PC-3 (cell line): ENCODE measurements at regions not wholly inside any gene's neighbourhood (a gene's known extent, or its start where the extent isn't known, plus 50 kb on each side); places are given as distances from the start of the nearest gene placed in this dataset.
"Not testable (repeated sequence)": the region's sequence is repeated elsewhere in the genome, so short reads cannot be mapped to it uniquely, and the experiment has no call there.

Experiments used
- ATAC-seq: fragments of 200-7000 bp; cut with Tn5 transposase; 2 replicates; pipeline ENCODE4 v1.9.1; 2020; ENCODE audit warnings: mild to moderate bottlenecking, moderate library complexity
- BruUV-seq: library from RNA; stranded (reverse); fragments of 400-500 nt; replicated peaks from 2 replicates; lab custom pipeline; 2021; lab: Mats Ljungman, UMichigan
- CTCF ChIA-PET: fragments of 300-600 bp; sonication (Branson Sonifier 250); formaldehyde crosslinking; loops from one replicate; lab custom pipeline; 2022; ENCODE audit warnings: antibody characterized with exemption; lab: Charles Lee
- POLR2A ChIA-PET: fragments of 300-600 bp; sonication (Branson Sonifier 250); formaldehyde crosslinking; loops from one replicate; lab custom pipeline; 2022; ENCODE audit warnings: antibody characterized with exemption; ENCODE audit not compliant: unreplicated experiment; lab: Charles Lee
- DNase-seq: peaks from one replicate; pipeline ENCODE4 v3.0.0-alpha.2; 2015
- H2AFZ ChIP-seq: fragments of 300-600 bp; sonication (generic); 2 replicates; pipeline ENCODE4 v1.6.0; 2016; ENCODE audit warnings: antibody characterized with exemption, low read length
- H3F3A ChIP-seq: fragments of 300-600 bp; sonication (generic); one replicate; pipeline ENCODE4 v1.6.0; 2017; ENCODE audit warnings: antibody characterized with exemption, low read length, control low read depth, mild to moderate bottlenecking; ENCODE audit not compliant: unreplicated experiment
- H3K27ac ChIP-seq: fragments of 300-600 bp; sonication (generic); 2 replicates; pipeline ENCODE4 v1.5.1; 2016; ENCODE audit warnings: mild to moderate bottlenecking, low read length
- H3K27me3 ChIP-seq: fragments of 300-600 bp; sonication (generic); 2 replicates; pipeline ENCODE4 v1.6.1; 2016; ENCODE audit warnings: low read length, mixed read lengths
- H3K36me3 ChIP-seq: fragments of 300-600 bp; sonication (generic); 2 replicates; pipeline ENCODE4 v1.6.1; 2016; ENCODE audit warnings: low read depth, mixed run types, low read length, mixed read lengths
- H3K4me1 ChIP-seq: fragments of 300-600 bp; sonication (generic); 2 replicates; pipeline ENCODE4 v1.5.1; 2016; ENCODE audit warnings: low read length; ENCODE audit not compliant: insufficient read depth
- H3K4me2 ChIP-seq: fragments of 300-600 bp; sonication (generic); 2 replicates; pipeline ENCODE4 v1.6.0; 2016; ENCODE audit warnings: low read length
- H3K4me3 ChIP-seq: fragments of 300-600 bp; sonication (generic); 2 replicates; pipeline ENCODE4 v1.5.1; 2016; ENCODE audit warnings: mild to moderate bottlenecking, low read length, mixed read lengths
- H3K79me2 ChIP-seq: fragments of 300-600 bp; sonication (generic); 2 replicates; pipeline ENCODE4 v1.6.1; 2017; ENCODE audit warnings: low read length, mixed read lengths
- H3K9ac ChIP-seq: fragments of 300-600 bp; sonication (generic); 2 replicates; pipeline ENCODE4 v1.6.0; 2016; ENCODE audit warnings: mild to moderate bottlenecking, low read length
- H3K9me2 ChIP-seq: fragments of 300-600 bp; sonication (generic); replicated peaks from 2 replicates; pipeline ENCODE4 v1.6.1; 2016; ENCODE audit warnings: mixed run types, low read length, mixed read lengths
- H3K9me3 ChIP-seq: fragments of 300-600 bp; sonication (generic); 2 replicates; pipeline ENCODE4 v1.6.1; 2016; ENCODE audit warnings: low read length, mixed read lengths
- H4K20me1 ChIP-seq: fragments of 300-600 bp; sonication (generic); 2 replicates; pipeline ENCODE4 v1.6.1; 2016; ENCODE audit warnings: low read length, mixed read lengths
- CTCF ChIP-seq: fragments of 300-600 bp; sonication (generic); conservative IDR thresholded peaks from 2 replicates; pipeline ENCODE4 v1.5.1; 2017; ENCODE audit warnings: antibody characterized with exemption, low read depth, mild to moderate bottlenecking, low read length
- EZH2 ChIP-seq: fragments of 300-600 bp; sonication (generic); IDR thresholded peaks from one replicate; pipeline ENCODE4 v1.6.1; 2017; ENCODE audit warnings: antibody characterized with exemption, mild to moderate bottlenecking, low read length; ENCODE audit not compliant: unreplicated experiment
- EZH2phosphoT487 ChIP-seq: fragments of 300-600 bp; sonication (generic); IDR thresholded peaks from 2 replicates; pipeline ENCODE4 v1.6.1; 2018; ENCODE audit warnings: mild to moderate bottlenecking, antibody characterized with exemption, low read length, borderline replicate concordance
- intact Hi-C: fragments of 100-400 bp; cut with micrococcal nuclease; formaldehyde crosslinking; loops from 2 replicates; pipeline ENCODE4 v1.9.0; 2023

DNA sequence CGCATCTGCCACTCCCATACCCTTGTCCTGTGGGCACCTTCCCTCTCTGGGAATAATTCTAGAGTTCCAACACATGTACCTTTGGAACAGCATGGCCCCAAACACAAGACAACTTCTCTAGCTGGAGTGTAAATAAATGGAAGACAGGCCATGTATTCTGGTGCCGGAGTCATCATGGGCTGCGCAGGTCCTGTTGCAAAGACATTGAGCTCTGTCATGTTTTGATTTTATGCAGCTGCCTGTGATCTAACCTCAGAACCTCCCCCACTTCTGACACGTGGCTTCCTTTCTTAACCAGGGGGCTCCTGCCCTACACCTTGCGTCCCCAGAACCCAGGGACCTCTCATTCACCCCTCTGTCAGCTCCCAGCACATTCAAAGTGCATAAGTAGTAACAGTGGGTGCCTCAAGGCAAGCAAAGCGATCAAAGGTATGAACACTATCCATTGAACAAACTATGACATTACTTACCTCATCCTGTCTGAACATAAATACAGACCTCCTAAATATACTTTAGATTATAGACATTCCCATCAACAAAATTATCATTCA lies 219.9 kb downstream of the FGFR2 start:
- Histone ChIP-seq H3K4me2 (no peak overlapping the region), H4K20me1 (no peaks in the 10 kb centered on the region), H3K4me3 (no peak overlapping the region), H2AFZ (no peak overlapping the region), H3K36me3 (no peaks in the 10 kb centered on the region), H3K9me3 (no peaks in the 10 kb centered on the region), H3K9ac (no peak overlapping the region), H3K27ac (no peak overlapping the region), H3K79me2 (no peaks in the 10 kb centered on the region), H3K9me2 (no peaks in the 10 kb centered on the region), H3F3A (no peaks in the 10 kb centered on the region), H3K4me1 (no peaks in the 10 kb centered on the region), H3K27me3 (peaks cover 37% of the 10 kb centered on the region)
- CTCF ChIA-PET, result no interaction called here
- no TSS peak for BruUV-seq
- ATAC-seq (no peak), DNase-seq (no peak)
- intact Hi-C loops, result no loop called here
- no peak for TF ChIP-seq CTCF
- TF ChIP-seq EZH2phosphoT487, result no peak
- no peak for TF ChIP-seq EZH2
- POLR2A ChIA-PET, result no interaction called here

DNA sequence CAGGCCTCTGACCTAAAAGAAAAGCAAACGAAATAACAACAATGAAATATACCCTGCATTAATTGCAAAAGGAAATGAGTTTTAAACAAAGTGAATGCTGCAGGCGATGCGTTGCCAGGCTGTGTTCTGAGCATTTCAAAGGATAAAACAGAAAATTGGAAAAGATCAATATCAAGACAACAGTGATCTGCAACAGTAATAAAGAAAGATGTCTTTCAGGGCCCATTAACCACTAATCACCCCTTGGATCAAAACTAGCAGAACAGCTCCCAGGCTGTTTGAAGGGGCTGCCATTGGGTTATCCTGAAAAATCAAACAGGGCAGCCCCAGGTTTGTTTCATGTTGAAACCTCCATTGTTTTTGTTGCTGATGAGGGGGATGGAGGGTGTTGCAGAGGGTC lies 219.2 kb downstream of the FGFR2 start:
- H3K9me3 ChIP-seq, result no peaks in the 10 kb centered on the region
- no peaks in the 10 kb centered on the region for H4K20me1 ChIP-seq
- H3K79me2 ChIP-seq, result no peaks in the 10 kb centered on the region
- BruUV-seq, result no TSS peak
- no peaks in the 10 kb centered on the region for H3K36me3 ChIP-seq
- H2AFZ ChIP-seq, result no peak overlapping the region
- peaks cover 37% of the 10 kb centered on the region for H3K27me3 ChIP-seq
- no peak overlapping the region for H3K4me3 ChIP-seq
- no peaks in the 10 kb centered on the region for H3K4me1 ChIP-seq
- no peak for ATAC-seq
- H3K9me2 ChIP-seq, result no peaks in the 10 kb centered on the region
- DNase-seq, result no peak
- CTCF ChIA-PET, result no interaction called here
- intact Hi-C loops, result no loop called here
- no peak for TF ChIP-seq EZH2phosphoT487
- no peak for TF ChIP-seq CTCF
- no peak for TF ChIP-seq EZH2
- no peak overlapping the region for H3K9ac ChIP-seq
- no peak overlapping the region for H3K4me2 ChIP-seq
- no peaks in the 10 kb centered on the region for H3F3A ChIP-seq
- POLR2A ChIA-PET, result no interaction called here
- H3K27ac ChIP-seq, result no peak overlapping the region

DNA sequence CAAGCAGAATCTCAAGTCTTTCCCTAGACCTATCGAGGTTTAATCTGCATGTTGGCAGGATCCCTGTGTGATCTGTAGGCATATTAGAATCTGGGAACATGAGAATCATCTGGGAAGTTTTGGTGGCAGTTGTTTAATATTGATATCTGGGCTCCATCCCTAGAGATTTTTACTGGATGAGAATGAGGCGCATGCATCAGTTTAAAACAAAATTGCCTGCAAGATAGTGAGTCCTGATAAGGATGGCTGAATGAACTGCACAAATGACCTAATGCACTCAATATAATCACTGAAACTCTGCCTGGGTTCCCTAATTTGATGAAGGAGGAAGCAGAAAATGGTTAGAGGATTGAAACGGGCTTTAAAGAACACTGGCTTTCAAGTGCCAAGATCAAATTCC lies 218.0 kb downstream of the FGFR2 start:
- no peak for DNase-seq
- no TSS peak for BruUV-seq
- H4K20me1 ChIP-seq, result no peaks in the 10 kb centered on the region
- ChIA-PET CTCF (no interaction called here), POLR2A (no interaction called here)
- intact Hi-C loops, result no loop called here
- H3K9me2 ChIP-seq, result no peaks in the 10 kb centered on the region
- H3K27me3 ChIP-seq, result peaks cover 28% of the 10 kb centered on the region
- no peaks in the 10 kb centered on the region for H3K79me2 ChIP-seq
- H3F3A ChIP-seq, result no peaks in the 10 kb centered on the region
- TF ChIP-seq CTCF (no peak), EZH2phosphoT487 (no peak), EZH2 (no peak)
- ATAC-seq, result no peak
- H3K4me3 ChIP-seq, result no peak overlapping the region
- no peaks in the 10 kb centered on the region for H3K9me3 ChIP-seq
- no peaks in the 10 kb centered on the region for H3K36me3 ChIP-seq
- no peak overlapping the region for H3K27ac ChIP-seq
- H2AFZ ChIP-seq, result no peak overlapping the region
- H3K4me1 ChIP-seq, result no peaks in the 10 kb centered on the region
- no peak overlapping the region for H3K9ac ChIP-seq
- H3K4me2 ChIP-seq, result no peak overlapping the region

GRCh38 chr10:121382029-121382520 lies 216.2 kb downstream of the FGFR2 start:
- CTCF ChIA-PET, BruUV-seq, H3K4me2 ChIP-seq, H4K20me1 ChIP-seq, DNase-seq, H3K4me3 ChIP-seq, ATAC-seq, intact Hi-C loops, H3K9me3 ChIP-seq, H3K9ac ChIP-seq, H3K27ac ChIP-seq, POLR2A ChIA-PET, H3F3A ChIP-seq, H3K79me2 ChIP-seq, H2AFZ ChIP-seq, H3K36me3 ChIP-seq, H3K4me1 ChIP-seq, H3K9me2 ChIP-seq: not testable (repeated sequence)
- peaks cover 13% of the 10 kb centered on the region; the same call in 1 of the 2 replicates for H3K27me3 ChIP-seq
